ENCODE measurements at regions not wholly inside any gene's neighbourhood (a gene's known extent, or its start where the extent isn't known, plus 50 kb on each side); places are given as distances from the start of the nearest gene placed in this dataset.

GRCh38 chr4:58275856-58276255, 1165.7 kb upstream of the IGFBP7 start:
- TF ChIP-seq CTCF (IDR thresholded peaks at IDR 0.05) = no peak
- no peak for TF ChIP-seq POLR2A (IDR thresholded peaks at IDR 0.05)
- no peak for TF ChIP-seq EP300 (IDR thresholded peaks at IDR 0.05; ENCODE audit: low read depth)
- no peak for TF ChIP-seq POLR2AphosphoS5 (IDR thresholded peaks at IDR 0.05)

Data from transverse colon (tissue), 4 donors.